ENCODE measurements at regions not wholly inside any gene's neighbourhood (a gene's known extent, or its start where the extent isn't known, plus 50 kb on each side); places are given as distances from the start of the nearest gene placed in this dataset.

DNA sequence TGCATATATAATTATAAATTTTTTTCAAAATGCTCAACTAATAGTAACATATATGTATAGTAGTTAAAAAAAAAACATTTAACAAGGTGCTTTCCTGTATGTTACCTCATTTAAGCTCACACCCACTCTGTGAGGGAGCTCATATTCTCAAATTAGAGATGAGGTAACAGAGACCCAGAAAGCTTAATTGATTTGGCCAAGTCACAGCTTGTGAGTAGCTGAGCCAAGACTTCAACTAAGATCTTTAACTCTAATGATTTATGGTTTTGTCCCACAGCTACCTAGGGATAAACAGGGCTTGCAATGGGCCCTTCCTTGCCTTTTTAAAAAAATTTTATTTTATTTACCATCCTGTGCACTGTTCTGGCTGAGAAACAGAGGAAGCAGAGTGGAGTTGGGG is 230.0 kb upstream of the GOLIM4 start:
- TF ChIP-seq POLR2A (IDR thresholded peaks at IDR 0.05; ENCODE audit: low read depth, low read length) (no peak), POLR2AphosphoS5 (IDR thresholded peaks at IDR 0.05; ENCODE audit: low read depth, low read length) (no peak)
